Activated CD8-positive, alpha-beta T cell treated with anti-CD3 and anti-CD28 coated beads, Interleukin-2, amount 10 ng/mL, durations not matched to agents 7 days and 5 days (primary cell): ENCODE measurements at regions not wholly inside any gene's neighbourhood (a gene's known extent, or its start where the extent isn't known, plus 50 kb on each side); places are given as distances from the start of the nearest gene placed in this dataset.

Experiments
- ATAC-seq: fragments of 150-1000 bp; cut with Tn5 transposase; one replicate; pipeline ENCODE4 v1.10.0; 2021; ENCODE audit warnings: moderate library complexity
- CTCF ChIA-PET: fragments of 350-600 bp; sonication (Branson Sonifier 250); formaldehyde crosslinking; loops from one replicate; lab custom pipeline; 2021; ENCODE audit warnings: antibody characterized with exemption; lab: Charles Lee
- POLR2A ChIA-PET: fragments of 350-600 bp; sonication (Branson Sonifier 250); formaldehyde crosslinking; loops from one replicate; lab custom pipeline; 2021; ENCODE audit warnings: antibody characterized with exemption; lab: Charles Lee
- DNase-seq: peaks from one replicate; pipeline ENCODE4 v3.0.0-alpha.2; 2020
- H3K27ac Mint-ChIP-seq: one replicate; pipeline ENCODE4 v1.8.0; 2021; ENCODE audit warnings: mild to moderate bottlenecking, mixed read lengths
- H3K27me3 Mint-ChIP-seq: one replicate; pipeline ENCODE4 v1.8.0; 2021; ENCODE audit warnings: low read depth, mixed read lengths
- H3K36me3 Mint-ChIP-seq: one replicate; pipeline ENCODE4 v1.8.0; 2021; ENCODE audit warnings: low read depth, mixed read lengths
- H3K4me1 Mint-ChIP-seq: one replicate; pipeline ENCODE4 v1.8.0; 2021; ENCODE audit warnings: low read depth, mixed read lengths
- H3K4me3 Mint-ChIP-seq: one replicate; pipeline ENCODE4 v1.8.0; 2021; ENCODE audit warnings: mild to moderate bottlenecking, mixed read lengths
- H3K9me3 Mint-ChIP-seq: one replicate; pipeline ENCODE4 v1.8.0; 2022; ENCODE audit warnings: mixed read lengths; ENCODE audit not compliant: insufficient read depth

GRCh38 chr15:31162721-31163510, 61.4 kb upstream of the TRPM1 start:
- Mint-ChIP-seq H3K4me3 (no peak overlapping the region), H3K9me3 (no peaks in the 10 kb centered on the region), H3K4me1 (peaks cover 7% of the 10 kb centered on the region), H3K27me3 (peaks cover 2% of the 10 kb centered on the region), H3K36me3 (no peaks in the 10 kb centered on the region), H3K27ac (no peak overlapping the region)
- ChIA-PET POLR2A (no interaction called here), CTCF (no interaction called here)
- ATAC-seq (no peak), DNase-seq (no peak)

GRCh38 chr15:31163769-31164572, 62.4 kb upstream of the TRPM1 start:
- Mint-ChIP-seq H3K36me3 (no peaks in the 10 kb centered on the region), H3K27me3 (peaks cover 2% of the 10 kb centered on the region), H3K27ac (no peak overlapping the region), H3K9me3 (no peaks in the 10 kb centered on the region), H3K4me3 (no peak overlapping the region), H3K4me1 (peaks cover 13% of the 10 kb centered on the region)
- ChIA-PET POLR2A (no interaction called here), CTCF (no interaction called here)
- DNase-seq (no peak), ATAC-seq (no peak)

GRCh38 chr15:31164573-31164912, 63.0 kb upstream of the TRPM1 start:
- Mint-ChIP-seq H3K27ac (no peak overlapping the region), H3K9me3 (no peaks in the 10 kb centered on the region), H3K4me3 (no peak overlapping the region), H3K27me3 (peaks cover 2% of the 10 kb centered on the region), H3K36me3 (no peaks in the 10 kb centered on the region), H3K4me1 (peaks cover 13% of the 10 kb centered on the region)
- no peak for ATAC-seq
- ChIA-PET CTCF (no interaction called here), POLR2A (no interaction called here)
- DNase-seq: no peak

GRCh38 chr15:31169558-31169957, 68.0 kb upstream of the TRPM1 start:
- no peak overlapping the region for H3K4me3 Mint-ChIP-seq
- no peaks in the 10 kb centered on the region for H3K9me3 Mint-ChIP-seq
- ChIA-PET CTCF (no interaction called here), POLR2A (no interaction called here)
- H3K4me1 Mint-ChIP-seq: peaks cover 12% of the 10 kb centered on the region
- DNase-seq: no peak
- no peak for ATAC-seq
- peaks cover 2% of the 10 kb centered on the region for H3K27me3 Mint-ChIP-seq
- no peak overlapping the region for H3K27ac Mint-ChIP-seq
- H3K36me3 Mint-ChIP-seq: no peaks in the 10 kb centered on the region

- Mint-ChIP-seq H3K4me1 (peaks cover 12% of the 10 kb centered on the region), H3K27me3 (no peaks in the 10 kb centered on the region), H3K9me3 (no peaks in the 10 kb centered on the region), H3K27ac (no peak overlapping the region), H3K4me3 (no peak overlapping the region), H3K36me3 (no peaks in the 10 kb centered on the region)
- no peak for ATAC-seq
- POLR2A ChIA-PET: no interaction called here
- CTCF ChIA-PET: no interaction called here
- DNase-seq: no peak
These were observed 70.2 kb upstream of the TRPM1 start for GRCh38 chr15:31171731-31172130.

- Mint-ChIP-seq H3K4me3 (no peak overlapping the region), H3K27ac (no peak overlapping the region), H3K27me3 (no peaks in the 10 kb centered on the region), H3K9me3 (no peaks in the 10 kb centered on the region), H3K4me1 (peaks cover 9% of the 10 kb centered on the region), H3K36me3 (no peaks in the 10 kb centered on the region)
- DNase-seq: no peak
- no peak for ATAC-seq
- ChIA-PET POLR2A (interaction anchor here (0.9 kb wide), 1 partner anchor 145 kb away, joined by 3 read pairs; no protein-coding TSS in a partner anchor), CTCF (no interaction called here)
These were observed 71.1 kb upstream of the TRPM1 start for GRCh38 chr15:31172606-31173005.

GRCh38 chr15:31173790-31174450, 72.4 kb upstream of the TRPM1 start:
- H3K4me3 Mint-ChIP-seq: no peak overlapping the region
- CTCF ChIA-PET: no interaction called here
- no peak overlapping the region for H3K27ac Mint-ChIP-seq
- no peaks in the 10 kb centered on the region for H3K9me3 Mint-ChIP-seq
- DNase-seq (no peak), ATAC-seq (no peak)
- no peaks in the 10 kb centered on the region for H3K36me3 Mint-ChIP-seq
- peaks cover 3% of the 10 kb centered on the region for H3K4me1 Mint-ChIP-seq
- POLR2A ChIA-PET: no interaction called here
- no peaks in the 10 kb centered on the region for H3K27me3 Mint-ChIP-seq

- Mint-ChIP-seq H3K27me3 (peaks cover under 1% of the 10 kb centered on the region), H3K27ac (no peak overlapping the region), H3K36me3 (peaks cover under 1% of the 10 kb centered on the region), H3K4me1 (peaks cover 8% of the 10 kb centered on the region), H3K9me3 (peaks cover 2% of the 10 kb centered on the region), H3K4me3 (no peak overlapping the region)
- CTCF ChIA-PET: interaction anchor here (1.4 kb wide), 1 partner anchor 46 kb away, joined by 3 read pairs; no protein-coding TSS in a partner anchor
- POLR2A ChIA-PET: no interaction called here
- DNase-seq: no peak
- ATAC-seq: no peak
These were observed 74.0 kb upstream of the TRPM1 start for GRCh38 chr15:31175484-31175883.

GRCh38 chr15:31177951-31178350, 76.4 kb upstream of the TRPM1 start:
- DNase-seq: no peak
- no peak for ATAC-seq
- ChIA-PET POLR2A (no interaction called here), CTCF (interaction anchor here (1.8 kb wide), 1 partner anchor 37 kb away, joined by 4 read pairs; no protein-coding TSS in a partner anchor)
- Mint-ChIP-seq H3K9me3 (peaks cover 16% of the 10 kb centered on the region), H3K27me3 (peaks cover 4% of the 10 kb centered on the region), H3K27ac (no peak overlapping the region), H3K4me1 (peaks cover 8% of the 10 kb centered on the region), H3K4me3 (no peak overlapping the region), H3K36me3 (peaks cover 3% of the 10 kb centered on the region)

- Mint-ChIP-seq H3K36me3 (peaks cover 3% of the 10 kb centered on the region), H3K9me3 (peaks cover 16% of the 10 kb centered on the region), H3K4me1 (peaks cover 8% of the 10 kb centered on the region), H3K4me3 (no peak overlapping the region), H3K27ac (no peak overlapping the region), H3K27me3 (peaks cover 4% of the 10 kb centered on the region)
- CTCF ChIA-PET: interaction anchor here (1.8 kb wide), 1 partner anchor 36 kb away, joined by 4 read pairs; no protein-coding TSS in a partner anchor
- ATAC-seq (no peak), DNase-seq (no peak)
- POLR2A ChIA-PET: no interaction called here
These were observed 77.2 kb upstream of the TRPM1 start for GRCh38 chr15:31178705-31179104.

- peaks cover 8% of the 10 kb centered on the region for H3K4me1 Mint-ChIP-seq
These were observed 78.2 kb upstream of the TRPM1 start for GRCh38 chr15:31179693-31180092.

More at GRCh38 chr15:31179693-31180092, 78.2 kb upstream of the TRPM1 start:
- ChIA-PET CTCF (no interaction called here), POLR2A (no interaction called here)
- Mint-ChIP-seq H3K27ac (no peak overlapping the region), H3K36me3 (peaks cover 3% of the 10 kb centered on the region), H3K4me3 (no peak overlapping the region), H3K27me3 (peaks cover 4% of the 10 kb centered on the region), H3K9me3 (peaks cover 16% of the 10 kb centered on the region)
- DNase-seq: no peak
- no peak for ATAC-seq
